Kidney (tissue), 13 donors: ENCODE measurements at regions not wholly inside any gene's neighbourhood (a gene's known extent, or its start where the extent isn't known, plus 50 kb on each side); places are given as distances from the start of the nearest gene placed in this dataset.

Source experiments
- DNase-seq, 5 donors: peaks; one replicate each; pipeline ENCODE4 v3.0.0-alpha.2; 2013 to 2020
- FAIRE-seq: peaks from 2 replicates; lab custom pipeline; 2012; peaks lifted over from hg19 to GRCh38; lab: Jason Lieb, UNC
- H3K27ac ChIP-seq, 2 donors: one replicate each; pipeline ENCODE4 v1.7.0; 2013; ENCODE audit warnings: low read depth in 2 of 2, low read length in 2 of 2, inconsistent platforms in 1 of 2
- H3K27me3 ChIP-seq: one replicate; pipeline ENCODE4 v1.7.1; 2013; ENCODE audit warnings: low read length, inconsistent platforms; ENCODE audit not compliant: control insufficient read depth, insufficient read depth
- H3K36me3 ChIP-seq, 3 donors: one replicate each; pipeline versions ENCODE4 v1.7.0 to v1.7.1; 2013; ENCODE audit warnings: low read length in 3 of 3, control low read depth in 1 of 3, inconsistent platforms in 1 of 3; ENCODE audit not compliant: insufficient read depth in 3 of 3, control insufficient read depth in 2 of 3
- H3K4me1 ChIP-seq, 3 donors: one replicate each; pipeline versions ENCODE4 v1.7.0 to v1.7.1; 2013; ENCODE audit warnings: low read length in 3 of 3, inconsistent platforms in 1 of 3, low read depth in 1 of 3; ENCODE audit not compliant: control insufficient read depth in 2 of 3, insufficient read depth in 2 of 3
- H3K4me3 ChIP-seq, 3 donors: one replicate each; pipeline versions ENCODE4 v1.7.0 to v1.8.1; 2013; ENCODE audit warnings: low read length in 3 of 3, control low read depth in 1 of 3, inconsistent platforms in 1 of 3
- H3K9ac ChIP-seq, 3 donors: one replicate each; pipeline versions ENCODE4 v1.7.0 to v1.7.1; 2013; ENCODE audit warnings: low read length in 3 of 3, control low read depth in 1 of 3, inconsistent platforms in 1 of 3
- H3K9me3 ChIP-seq, 3 donors: one replicate each; pipeline versions ENCODE4 v1.7.0 to v1.7.1; 2013; ENCODE audit warnings: low read length in 3 of 3, control low read depth in 1 of 3, inconsistent platforms in 1 of 3; ENCODE audit not compliant: control insufficient read depth in 2 of 3, insufficient read depth in 1 of 3
- intact Hi-C: fragments of 100-400 bp; cut with DNase I; formaldehyde crosslinking; loops from one replicate; pipeline ENCODE4 v1.11.1; 2022
- TF ChIP-seq, protein P1 (sequence below): IDR thresholded peaks from 3 replicates; pipeline ENCODE4 v1.5.1; 2012; ENCODE audit warnings: mild to moderate bottlenecking, moderate library complexity, borderline replicate concordance; ENCODE audit not compliant: insufficient read depth; ENCODE audit errors: extremely low read depth
- donor health status: control.
- donor health status: control.
- donor health status: control.
- donor health status: control.
- donor health status: control.
- donor health status: DM: yes; HTN: yes; CAD: no.
- donor health status: Normal renal cell carcinoma (clear cell type).

DNA sequence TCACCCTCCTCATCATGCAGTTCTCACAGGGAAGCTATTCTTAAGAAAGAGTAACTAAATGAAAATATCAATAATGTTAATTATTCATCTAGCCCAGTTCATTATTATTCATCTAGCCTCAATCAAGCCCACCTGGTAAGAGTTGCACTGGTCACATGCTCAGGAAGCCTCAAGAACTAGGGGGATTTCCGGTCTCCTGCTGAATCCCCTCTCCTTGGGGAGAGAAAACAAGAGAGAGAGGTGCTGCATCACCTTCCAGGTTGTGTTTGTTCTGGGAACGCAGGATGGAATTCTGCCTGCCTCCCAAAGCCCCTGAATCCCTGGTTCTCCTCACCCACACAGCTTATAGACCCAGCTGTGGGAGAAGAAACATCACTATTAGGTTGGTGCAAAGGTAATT lies 164.0 kb downstream of the PMP22 start:
- intact Hi-C loops, result no loop called here
- H3K4me3 ChIP-seq, result no peak overlapping the region
- FAIRE-seq (no peak), DNase-seq (no peak)
- H3K4me1 ChIP-seq, result no peaks in the 10 kb centered on the region
- no peak overlapping the region for H3K27ac ChIP-seq
- H3K9ac ChIP-seq, result no peak overlapping the region
- H3K9me3 ChIP-seq, result no peaks in the 10 kb centered on the region
- TF ChIP-seq, protein P1, sequence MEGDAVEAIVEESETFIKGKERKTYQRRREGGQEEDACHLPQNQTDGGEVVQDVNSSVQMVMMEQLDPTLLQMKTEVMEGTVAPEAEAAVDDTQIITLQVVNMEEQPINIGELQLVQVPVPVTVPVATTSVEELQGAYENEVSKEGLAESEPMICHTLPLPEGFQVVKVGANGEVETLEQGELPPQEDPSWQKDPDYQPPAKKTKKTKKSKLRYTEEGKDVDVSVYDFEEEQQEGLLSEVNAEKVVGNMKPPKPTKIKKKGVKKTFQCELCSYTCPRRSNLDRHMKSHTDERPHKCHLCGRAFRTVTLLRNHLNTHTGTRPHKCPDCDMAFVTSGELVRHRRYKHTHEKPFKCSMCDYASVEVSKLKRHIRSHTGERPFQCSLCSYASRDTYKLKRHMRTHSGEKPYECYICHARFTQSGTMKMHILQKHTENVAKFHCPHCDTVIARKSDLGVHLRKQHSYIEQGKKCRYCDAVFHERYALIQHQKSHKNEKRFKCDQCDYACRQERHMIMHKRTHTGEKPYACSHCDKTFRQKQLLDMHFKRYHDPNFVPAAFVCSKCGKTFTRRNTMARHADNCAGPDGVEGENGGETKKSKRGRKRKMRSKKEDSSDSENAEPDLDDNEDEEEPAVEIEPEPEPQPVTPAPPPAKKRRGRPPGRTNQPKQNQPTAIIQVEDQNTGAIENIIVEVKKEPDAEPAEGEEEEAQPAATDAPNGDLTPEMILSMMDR, result no peak
- H3K27me3 ChIP-seq, result no peaks in the 10 kb centered on the region
- no peaks in the 10 kb centered on the region for H3K36me3 ChIP-seq

DNA sequence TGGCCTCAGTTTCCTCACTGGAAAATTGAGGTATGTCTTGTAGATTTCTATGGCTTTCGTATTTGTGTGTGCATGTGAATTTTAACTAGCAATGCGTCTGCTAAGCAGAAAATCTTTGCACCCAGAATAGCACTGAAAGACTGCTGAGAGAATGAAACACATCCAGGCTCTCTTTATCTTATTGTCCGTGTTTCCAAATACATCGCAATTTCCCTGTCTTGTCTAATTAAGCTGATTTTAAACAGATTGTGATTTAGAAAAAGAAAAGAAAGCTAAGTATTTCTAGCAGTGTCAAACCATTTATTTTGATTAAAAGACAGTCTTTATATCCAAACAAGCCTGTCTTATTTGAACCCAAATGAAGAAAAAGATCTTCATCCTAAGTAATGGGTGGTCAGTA lies 168.6 kb downstream of the PMP22 start:
- Histone ChIP-seq H3K4me3 (no peak overlapping the region), H3K36me3 (no peaks in the 10 kb centered on the region), H3K9me3 (no peaks in the 10 kb centered on the region), H3K9ac (no peak overlapping the region), H3K27ac (no peak overlapping the region), H3K27me3 (no peaks in the 10 kb centered on the region), H3K4me1 (no peaks in the 10 kb centered on the region)
- DNase-seq, result no peak
- FAIRE-seq, result no peak
- intact Hi-C loops, result no loop called here
- TF ChIP-seq, protein P1, result no peak

DNA sequence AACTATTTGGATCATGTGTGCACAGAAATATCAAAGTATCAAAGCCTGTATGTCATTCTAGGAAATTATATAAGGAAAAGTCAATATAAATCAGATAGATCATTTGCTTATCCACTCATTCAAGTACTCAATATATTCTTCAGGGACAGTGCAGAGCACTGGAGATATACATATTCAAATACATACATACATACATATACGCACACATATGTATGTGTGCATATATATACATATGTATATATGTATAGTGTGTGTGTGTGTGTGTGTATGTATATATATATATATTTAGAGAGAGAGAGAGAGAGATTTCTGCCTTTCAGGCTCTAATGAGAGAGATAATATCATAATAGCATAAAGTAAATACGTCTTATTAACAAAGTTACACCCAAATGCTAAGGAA lies 169.2 kb downstream of the PMP22 start:
- H3K27ac ChIP-seq, result no peak overlapping the region
- H3K9ac ChIP-seq, result no peak overlapping the region
- no peaks in the 10 kb centered on the region for H3K9me3 ChIP-seq
- no peak for FAIRE-seq
- intact Hi-C loops, result no loop called here
- H3K36me3 ChIP-seq, result no peaks in the 10 kb centered on the region
- no peak overlapping the region for H3K4me3 ChIP-seq
- H3K4me1 ChIP-seq, result no peaks in the 10 kb centered on the region
- TF ChIP-seq, protein P1, result no peak
- no peaks in the 10 kb centered on the region for H3K27me3 ChIP-seq
- DNase-seq, result no peak

DNA sequence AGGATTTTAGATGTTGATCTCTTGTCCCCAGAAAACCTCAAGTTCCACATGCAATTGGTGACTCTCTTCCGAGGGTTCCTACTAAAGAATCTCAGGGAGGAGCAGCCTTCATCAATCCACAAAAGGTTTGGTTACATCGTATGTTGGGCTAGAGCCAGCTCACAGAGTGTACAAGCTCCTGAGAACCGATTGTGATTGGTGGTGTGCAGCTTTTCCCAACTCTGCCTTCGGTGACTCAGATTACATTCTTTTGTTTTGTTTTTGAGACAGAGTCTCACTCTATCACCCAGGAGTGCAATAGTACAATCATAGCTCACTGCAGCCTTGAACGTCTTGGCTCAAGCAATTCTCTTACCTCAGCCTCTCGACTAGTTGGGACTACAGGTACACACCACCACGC lies 172.4 kb downstream of the PMP22 start:
- H3K27me3 ChIP-seq, result no peaks in the 10 kb centered on the region
- DNase-seq (no peak), FAIRE-seq (no peak)
- no peak overlapping the region for H3K9ac ChIP-seq
- no peaks in the 10 kb centered on the region for H3K9me3 ChIP-seq
- H3K4me3 ChIP-seq, result no peak overlapping the region
- TF ChIP-seq, protein P1, result no peak
- no peaks in the 10 kb centered on the region for H3K4me1 ChIP-seq
- H3K36me3 ChIP-seq, result no peaks in the 10 kb centered on the region
- no peak overlapping the region for H3K27ac ChIP-seq
- intact Hi-C loops, result no loop called here
